ENCODE measurements at regions not wholly inside any gene's neighbourhood (a gene's known extent, or its start where the extent isn't known, plus 50 kb on each side); places are given as distances from the start of the nearest gene placed in this dataset.

DNA sequence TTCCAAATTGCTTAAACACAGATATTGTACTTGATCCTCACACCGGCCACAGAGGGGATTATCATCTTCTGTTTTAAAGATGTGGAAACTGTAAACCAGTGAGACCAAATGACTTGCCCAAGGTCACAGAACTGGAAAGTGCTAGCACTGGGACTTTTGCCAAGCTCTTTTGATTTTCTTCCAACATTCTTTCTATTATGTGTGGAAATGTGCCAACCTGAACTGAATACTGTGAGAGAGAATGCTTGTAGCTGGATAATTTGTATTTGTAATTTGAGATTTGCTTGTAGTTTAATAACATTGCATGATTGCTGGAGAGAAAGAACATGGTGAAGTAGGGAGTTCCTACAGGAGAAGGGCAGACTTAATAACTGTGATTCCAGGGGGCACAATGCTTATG lies 977.9 kb upstream of the NUDT12 start:
- no peak overlapping the region for H3K9ac ChIP-seq (replicated peaks; ENCODE audit: extremely low read depth, insufficient read depth, low read length)
- CTCF ChIA-PET: interaction anchor here (0.8 to 1.6 kb wide), 4 partner anchors 14 to 387 kb away, joined by 3 to 4 read pairs (median 4); no protein-coding TSS in a partner anchor
- H3K4me2 ChIP-seq (ENCODE audit: insufficient read depth, low read length): no peak overlapping the region
- no peak for TF ChIP-seq FOS (IDR thresholded peaks at IDR 0.05; ENCODE audit: borderline replicate concordance, insufficient read depth, low read length)
- TF ChIP-seq GATA2 (IDR thresholded peaks at IDR 0.05; ENCODE audit: insufficient read depth, insufficient read length, low read depth, low read length): no peak
- no peak for TF ChIP-seq JUN (IDR thresholded peaks at IDR 0.05; ENCODE audit: borderline replicate concordance, insufficient read depth, insufficient read length, low read depth)
- no peak for TF ChIP-seq MYC (IDR thresholded peaks at IDR 0.05; ENCODE audit: low read depth, low read length)
- TF ChIP-seq POLR2A (IDR thresholded peaks at IDR 0.05; ENCODE audit: low read depth, low read length): no peak
- TF ChIP-seq, protein P1, sequence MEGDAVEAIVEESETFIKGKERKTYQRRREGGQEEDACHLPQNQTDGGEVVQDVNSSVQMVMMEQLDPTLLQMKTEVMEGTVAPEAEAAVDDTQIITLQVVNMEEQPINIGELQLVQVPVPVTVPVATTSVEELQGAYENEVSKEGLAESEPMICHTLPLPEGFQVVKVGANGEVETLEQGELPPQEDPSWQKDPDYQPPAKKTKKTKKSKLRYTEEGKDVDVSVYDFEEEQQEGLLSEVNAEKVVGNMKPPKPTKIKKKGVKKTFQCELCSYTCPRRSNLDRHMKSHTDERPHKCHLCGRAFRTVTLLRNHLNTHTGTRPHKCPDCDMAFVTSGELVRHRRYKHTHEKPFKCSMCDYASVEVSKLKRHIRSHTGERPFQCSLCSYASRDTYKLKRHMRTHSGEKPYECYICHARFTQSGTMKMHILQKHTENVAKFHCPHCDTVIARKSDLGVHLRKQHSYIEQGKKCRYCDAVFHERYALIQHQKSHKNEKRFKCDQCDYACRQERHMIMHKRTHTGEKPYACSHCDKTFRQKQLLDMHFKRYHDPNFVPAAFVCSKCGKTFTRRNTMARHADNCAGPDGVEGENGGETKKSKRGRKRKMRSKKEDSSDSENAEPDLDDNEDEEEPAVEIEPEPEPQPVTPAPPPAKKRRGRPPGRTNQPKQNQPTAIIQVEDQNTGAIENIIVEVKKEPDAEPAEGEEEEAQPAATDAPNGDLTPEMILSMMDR (IDR thresholded peaks at IDR 0.05; ENCODE audit: extremely low read depth in 1 of 2, insufficient read depth in 1 of 2, low read depth in 1 of 2, low read length in 2 of 2): no peak
- TF ChIP-seq, protein P2, sequence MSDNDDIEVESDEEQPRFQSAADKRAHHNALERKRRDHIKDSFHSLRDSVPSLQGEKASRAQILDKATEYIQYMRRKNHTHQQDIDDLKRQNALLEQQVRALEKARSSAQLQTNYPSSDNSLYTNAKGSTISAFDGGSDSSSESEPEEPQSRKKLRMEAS (IDR thresholded peaks at IDR 0.05; ENCODE audit: insufficient read depth, insufficient read length): no peak
- no peak for TF ChIP-seq POLR2AphosphoS5 (IDR thresholded peaks at IDR 0.05; ENCODE audit: insufficient read depth, low read depth, low read length)
- no peak for TF ChIP-seq EZH2 (IDR thresholded peaks at IDR 0.05; ENCODE audit: borderline replicate concordance, low read depth, low read length, severe bottlenecking)
- no peaks in the 10 kb centered on the region for H4K20me1 ChIP-seq (replicated peaks; ENCODE audit: control insufficient read depth, extremely low read depth, insufficient read depth, low read length)
- H3K9me3 ChIP-seq (replicated peaks; ENCODE audit: control insufficient read depth, insufficient read depth, low read length): no peaks in the 10 kb centered on the region
- no peaks in the 10 kb centered on the region for H3K9me1 ChIP-seq (replicated peaks; ENCODE audit: control insufficient read depth, extremely low read depth, insufficient read depth, low read length)
- peak; percentile 88 for DNase-seq (ENCODE audit: low read depth, low spot score)
- no peak overlapping the region for H3K27ac ChIP-seq (ENCODE audit: insufficient read depth, low read depth, low read length)
- peaks cover 5% of the 10 kb centered on the region for H3K4me1 ChIP-seq (ENCODE audit: control insufficient read depth, extremely low read depth, insufficient read depth, low read length)
- H3K4me3 ChIP-seq (replicated peaks in 1 of 3; ENCODE audit: insufficient read depth in 1 of 3, low read depth in 1 of 3, low read length in 3 of 3): no peak overlapping the region
- dilution Hi-C loops (cut with MboI; ENCODE audit: extremely low pct_ligation_motif_present, low sequenced_read_pairs): no loop called here
- intact Hi-C loops (cut with micrococcal nuclease): no loop called here
- H3K36me3 ChIP-seq (ENCODE audit: control insufficient read depth in 2 of 2, extremely low read depth in 1 of 2, insufficient read depth in 2 of 2, low read length in 2 of 2): no peaks in the 10 kb centered on the region
- H2AFZ ChIP-seq (ENCODE audit: low read depth, low read length): no peak overlapping the region
- H3K79me2 ChIP-seq (ENCODE audit: control insufficient read depth, insufficient read depth, low read length): no peaks in the 10 kb centered on the region
- FAIRE-seq: peak; percentile 35
- POLR2A ChIA-PET: no interaction called here
- no peaks in the 10 kb centered on the region for H3K27me3 ChIP-seq (ENCODE audit: control insufficient read depth in 2 of 2, insufficient read depth in 2 of 2, low read length in 2 of 2)
- no TSS peak for BruUV-seq (replicated peaks)

All from endothelial cell of umbilical vein (primary cell).